ENCODE measurements at regions not wholly inside any gene's neighbourhood (a gene's known extent, or its start where the extent isn't known, plus 50 kb on each side); places are given as distances from the start of the nearest gene placed in this dataset.

DNA sequence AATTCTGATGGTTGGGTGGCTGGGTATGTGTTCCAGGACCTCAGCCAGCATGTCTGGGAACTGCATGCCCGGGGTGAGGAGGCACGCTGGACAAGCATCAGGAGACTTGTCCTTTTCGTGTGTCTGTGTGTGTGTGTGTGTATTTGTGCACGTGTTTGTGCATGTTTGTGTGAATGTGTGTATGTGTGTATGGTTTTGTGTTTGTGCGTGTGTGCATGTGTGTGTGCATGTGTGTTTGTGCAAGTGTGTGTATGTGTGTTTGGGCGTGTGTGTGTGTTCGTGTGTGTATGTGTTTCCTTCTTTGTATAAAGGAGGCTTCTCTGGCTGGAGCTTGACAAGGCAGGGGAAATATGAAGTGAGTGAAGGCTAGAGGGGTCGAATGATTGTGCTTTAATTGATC, 491.5 kb downstream of the IRX1 start:
- TF ChIP-seq, protein P1, sequence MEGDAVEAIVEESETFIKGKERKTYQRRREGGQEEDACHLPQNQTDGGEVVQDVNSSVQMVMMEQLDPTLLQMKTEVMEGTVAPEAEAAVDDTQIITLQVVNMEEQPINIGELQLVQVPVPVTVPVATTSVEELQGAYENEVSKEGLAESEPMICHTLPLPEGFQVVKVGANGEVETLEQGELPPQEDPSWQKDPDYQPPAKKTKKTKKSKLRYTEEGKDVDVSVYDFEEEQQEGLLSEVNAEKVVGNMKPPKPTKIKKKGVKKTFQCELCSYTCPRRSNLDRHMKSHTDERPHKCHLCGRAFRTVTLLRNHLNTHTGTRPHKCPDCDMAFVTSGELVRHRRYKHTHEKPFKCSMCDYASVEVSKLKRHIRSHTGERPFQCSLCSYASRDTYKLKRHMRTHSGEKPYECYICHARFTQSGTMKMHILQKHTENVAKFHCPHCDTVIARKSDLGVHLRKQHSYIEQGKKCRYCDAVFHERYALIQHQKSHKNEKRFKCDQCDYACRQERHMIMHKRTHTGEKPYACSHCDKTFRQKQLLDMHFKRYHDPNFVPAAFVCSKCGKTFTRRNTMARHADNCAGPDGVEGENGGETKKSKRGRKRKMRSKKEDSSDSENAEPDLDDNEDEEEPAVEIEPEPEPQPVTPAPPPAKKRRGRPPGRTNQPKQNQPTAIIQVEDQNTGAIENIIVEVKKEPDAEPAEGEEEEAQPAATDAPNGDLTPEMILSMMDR (IDR thresholded peaks at IDR 0.05): no peak
- TF ChIP-seq POLR2A (IDR thresholded peaks at IDR 0.05): no peak
